Naive thymus-derived CD4-positive, alpha-beta T cell (primary cell): ENCODE measurements at regions not wholly inside any gene's neighbourhood (a gene's known extent, or its start where the extent isn't known, plus 50 kb on each side); places are given as distances from the start of the nearest gene placed in this dataset.
A peak's percentile ranks its signal among the peaks of the same experiment; 100 is the strongest.

Experiments
- ATAC-seq: fragments of 150-1000 bp; cut with Tn5 transposase; 2 replicates; pipeline ENCODE4 v1.10.0; 2021; ENCODE audit warnings: mild to moderate bottlenecking, moderate library complexity
- CTCF ChIA-PET: fragments of 350-600 bp; sonication (Branson Sonifier 250); formaldehyde crosslinking; loops from one replicate; lab custom pipeline; 2021; ENCODE audit warnings: antibody characterized with exemption; lab: Charles Lee
- POLR2A ChIA-PET: fragments of 350-600 bp; sonication (Branson Sonifier 250); formaldehyde crosslinking; loops from one replicate; lab custom pipeline; 2021; ENCODE audit warnings: antibody characterized with exemption, inconsistent platforms; lab: Charles Lee
- DNase-seq, 9 donors: peaks; one replicate each; pipeline versions ENCODE4 v3.0.0 to v3.0.0-alpha.2; 2020 to 2022; ENCODE audit warnings: mixed read lengths in 1 of 9
- H3K27ac ChIP-seq: one replicate; pipeline ENCODE4 v1.7.0; 2013; ENCODE audit warnings: mild to moderate bottlenecking, low read depth, low read length, moderate library complexity
- H3K27me3 ChIP-seq, 2 donors: one replicate each; pipeline ENCODE4 v1.7.0; 2013; ENCODE audit warnings: low read length in 2 of 2, mild to moderate bottlenecking in 2 of 2, moderate library complexity in 2 of 2; ENCODE audit not compliant: control insufficient read depth in 2 of 2, insufficient read depth in 2 of 2
- H3K36me3 ChIP-seq, 3 experiments: 1 replicate in 2 of 3; 2 replicates in 1 of 3; pipeline ENCODE4 v1.7.0; 2013; ENCODE audit warnings: low read length in 3 of 3, mild to moderate bottlenecking in 3 of 3, moderate library complexity in 1 of 3; ENCODE audit not compliant: insufficient read depth in 3 of 3, control insufficient read depth in 2 of 3
- H3K4me1 ChIP-seq, 2 donors: one replicate each; pipeline ENCODE4 v1.7.0; 2013; ENCODE audit warnings: low read length in 2 of 2, mild to moderate bottlenecking in 2 of 2, moderate library complexity in 1 of 2; ENCODE audit not compliant: control insufficient read depth in 2 of 2, insufficient read depth in 2 of 2
- H3K4me3 ChIP-seq: 2 replicates; pipeline ENCODE4 v1.7.0; 2013; ENCODE audit warnings: mild to moderate bottlenecking, low read length
- H3K9me3 ChIP-seq, 3 experiments: 1 replicate in 2 of 3; 2 replicates in 1 of 3; pipeline ENCODE4 v1.7.0; 2013; ENCODE audit warnings: low read length in 3 of 3; ENCODE audit not compliant: control insufficient read depth in 2 of 3
- H3K27ac Mint-ChIP-seq, 9 donors: one replicate each; pipeline ENCODE4 v1.8.0; 2020 to 2022; ENCODE audit warnings: mixed read lengths in 9 of 9, mild to moderate bottlenecking in 8 of 9, moderate library complexity in 5 of 9, inconsistent platforms in 2 of 9
- H3K27me3 Mint-ChIP-seq, 5 donors: one replicate each; pipeline ENCODE4 v1.8.0; 2021 to 2022; ENCODE audit warnings: mixed read lengths in 5 of 5, mild to moderate bottlenecking in 1 of 5
- H3K36me3 Mint-ChIP-seq, 5 donors: one replicate each; pipeline ENCODE4 v1.8.0; 2020 to 2022; ENCODE audit warnings: mixed read lengths in 5 of 5, mild to moderate bottlenecking in 3 of 5, inconsistent platforms in 1 of 5
- H3K4me1 Mint-ChIP-seq, 7 donors: one replicate each; pipeline ENCODE4 v1.8.0; 2020 to 2022; ENCODE audit warnings: mixed read lengths in 7 of 7, mild to moderate bottlenecking in 3 of 7, inconsistent platforms in 1 of 7
- H3K4me3 Mint-ChIP-seq, 10 donors: one replicate each; pipeline ENCODE4 v1.8.0; 2020 to 2022; ENCODE audit warnings: mild to moderate bottlenecking in 10 of 10, mixed read lengths in 10 of 10, moderate library complexity in 6 of 10, inconsistent platforms in 2 of 10
- H3K9me3 Mint-ChIP-seq, 11 donors: one replicate each; pipeline ENCODE4 v1.8.0; 2020 to 2022; ENCODE audit warnings: mixed read lengths in 11 of 11, mild to moderate bottlenecking in 4 of 11, inconsistent platforms in 1 of 11, moderate library complexity in 1 of 11
- intact Hi-C, 2 donors: fragments of 100-400 bp; cut with micrococcal nuclease; formaldehyde crosslinking; loops; one replicate each; pipeline ENCODE4 v1.15.1; 2023

GRCh38 chr14:89058697-89059096, 234.2 kb downstream of the TTC8 start:
- Histone ChIP-seq H3K4me3 (no peak overlapping the region), H3K9me3 (no peaks in the 10 kb centered on the region), H3K4me1 (no peaks in the 10 kb centered on the region), H3K36me3 (no peaks in the 10 kb centered on the region), H3K27me3 (no peaks in the 10 kb centered on the region), H3K27ac (no peak overlapping the region)
- Mint-ChIP-seq H3K9me3 (peaks cover 0 to 4% (median 0%) of the 10 kb centered on the region in 11 donors), H3K4me3 (no peak overlapping the region), H3K36me3 (no peaks in the 10 kb centered on the region), H3K27ac (no peak overlapping the region), H3K4me1 (no peaks in the 10 kb centered on the region), H3K27me3 (peaks cover 0 to 20% (median 9%) of the 10 kb centered on the region in 5 donors)
- POLR2A ChIA-PET: no interaction called here
- intact Hi-C loops: no loop called here
- DNase-seq (no peak), ATAC-seq (no peak)
- CTCF ChIA-PET: no interaction called here

DNA sequence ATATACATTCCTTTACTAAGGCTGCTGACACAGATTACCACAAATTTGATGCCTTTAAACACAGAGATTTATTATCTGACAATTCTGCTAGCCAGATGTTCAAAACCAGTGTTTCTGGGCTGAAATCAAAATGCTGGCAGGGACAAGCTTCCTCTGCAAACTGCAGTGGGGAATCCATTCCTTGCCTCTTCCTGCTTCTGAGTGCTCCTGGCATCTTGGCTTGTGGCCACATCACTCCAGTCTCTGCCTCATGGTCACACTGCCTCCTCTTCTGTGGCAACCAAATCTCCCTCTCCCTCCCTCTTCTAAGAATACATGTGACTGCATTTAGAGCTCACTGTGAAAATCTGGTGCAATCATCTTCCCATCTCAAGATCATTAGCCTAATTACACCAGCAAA, 235.7 kb downstream of the TTC8 start:
- DNase-seq: no peak
- ChIA-PET CTCF (no interaction called here), POLR2A (no interaction called here)
- H3K36me3 Mint-ChIP-seq: no peaks in the 10 kb centered on the region
- peaks cover 0 to 29% (median 11%) of the 10 kb centered on the region in 5 donors for H3K27me3 Mint-ChIP-seq
- no peak for ATAC-seq
- H3K4me3 Mint-ChIP-seq: no peak overlapping the region
- intact Hi-C loops: no loop called here
- Histone ChIP-seq H3K36me3 (no peaks in the 10 kb centered on the region), H3K27ac (no peak overlapping the region), H3K9me3 (no peaks in the 10 kb centered on the region), H3K4me3 (no peak overlapping the region), H3K27me3 (no peaks in the 10 kb centered on the region), H3K4me1 (no peaks in the 10 kb centered on the region)
- peaks cover 0 to 3% (median 0%) of the 10 kb centered on the region in 11 donors for H3K9me3 Mint-ChIP-seq
- no peaks in the 10 kb centered on the region for H3K4me1 Mint-ChIP-seq
- no peak overlapping the region for H3K27ac Mint-ChIP-seq

DNA sequence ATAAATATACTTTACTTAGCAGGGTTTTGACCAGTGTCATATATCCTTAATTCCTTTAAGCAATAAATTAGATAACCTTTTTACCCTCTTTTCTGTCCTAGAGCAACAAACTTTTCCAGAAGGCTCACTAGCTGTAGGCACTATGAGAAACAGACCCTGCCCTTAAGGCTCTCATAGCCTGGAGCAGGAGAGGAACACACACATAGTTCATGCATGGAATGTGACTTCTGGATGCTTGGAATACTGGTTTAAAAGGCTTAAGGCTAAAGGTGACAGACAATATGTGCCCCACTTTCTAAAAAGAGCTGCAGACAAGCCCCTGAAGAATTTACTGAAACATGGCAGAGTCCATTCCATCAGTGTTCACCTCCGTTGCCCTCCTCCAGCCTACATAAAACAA, 237.2 kb downstream of the TTC8 start:
- DNase-seq (no peak), ATAC-seq (no peak)
- Histone ChIP-seq H3K4me1 (peaks cover 0 to 3% of the 10 kb centered on the region in 2 donors), H3K27ac (no peak overlapping the region), H3K27me3 (no peaks in the 10 kb centered on the region), H3K4me3 (no peak overlapping the region), H3K9me3 (no peaks in the 10 kb centered on the region), H3K36me3 (no peaks in the 10 kb centered on the region)
- Mint-ChIP-seq H3K36me3 (no peaks in the 10 kb centered on the region), H3K4me3 (no peak overlapping the region), H3K27ac (no peak overlapping the region), H3K4me1 (peaks cover 0 to 3% (median 0%) of the 10 kb centered on the region in 7 donors), H3K27me3 (peaks cover 0 to 31% (median 15%) of the 10 kb centered on the region in 5 donors), H3K9me3 (peaks cover 0 to 2% (median 0%) of the 10 kb centered on the region in 11 donors)
- CTCF ChIA-PET: interaction anchor here (0.5 kb wide), 1 partner anchor 315 kb away, joined by 3 read pairs; no protein-coding TSS in a partner anchor
- intact Hi-C loops: no loop called here
- POLR2A ChIA-PET: no interaction called here

DNA sequence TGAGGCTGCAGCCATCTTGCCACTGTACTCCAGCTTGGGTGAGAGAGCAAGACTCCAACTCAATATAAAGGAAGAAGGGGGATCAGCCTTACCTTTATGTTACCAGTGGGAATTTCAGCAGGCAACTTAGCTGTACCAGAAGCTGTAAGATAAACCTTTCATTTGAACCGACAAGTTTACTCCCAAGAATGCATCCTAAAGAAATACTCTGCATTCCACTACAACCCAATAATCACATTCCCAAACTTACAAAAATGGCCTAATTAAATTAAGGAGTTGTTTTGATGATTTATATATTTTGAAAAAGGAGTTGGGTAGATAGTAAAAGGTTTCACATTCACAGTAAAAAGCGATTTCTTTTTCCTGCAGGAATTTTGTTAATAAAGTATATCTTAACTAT, 241.4 kb downstream of the TTC8 start:
- Mint-ChIP-seq H3K27ac (no peak overlapping the region), H3K27me3 (peaks cover 5 to 37% (median 25%) of the 10 kb centered on the region in 5 donors), H3K4me3 (no peak overlapping the region), H3K9me3 (peaks cover 0 to 1% (median 0%) of the 10 kb centered on the region in 11 donors), H3K4me1 (peaks cover 0 to 14% (median 4%) of the 10 kb centered on the region in 7 donors), H3K36me3 (no peaks in the 10 kb centered on the region)
- Histone ChIP-seq H3K9me3 (no peaks in the 10 kb centered on the region), H3K4me1 (peaks cover 0 to 16% of the 10 kb centered on the region in 2 donors), H3K27me3 (no peaks in the 10 kb centered on the region), H3K4me3 (no peak overlapping the region), H3K27ac (no peak overlapping the region), H3K36me3 (no peaks in the 10 kb centered on the region)
- ChIA-PET POLR2A (no interaction called here), CTCF (no interaction called here)
- no peak for DNase-seq
- no peak for ATAC-seq
- intact Hi-C loops: no loop called here

DNA sequence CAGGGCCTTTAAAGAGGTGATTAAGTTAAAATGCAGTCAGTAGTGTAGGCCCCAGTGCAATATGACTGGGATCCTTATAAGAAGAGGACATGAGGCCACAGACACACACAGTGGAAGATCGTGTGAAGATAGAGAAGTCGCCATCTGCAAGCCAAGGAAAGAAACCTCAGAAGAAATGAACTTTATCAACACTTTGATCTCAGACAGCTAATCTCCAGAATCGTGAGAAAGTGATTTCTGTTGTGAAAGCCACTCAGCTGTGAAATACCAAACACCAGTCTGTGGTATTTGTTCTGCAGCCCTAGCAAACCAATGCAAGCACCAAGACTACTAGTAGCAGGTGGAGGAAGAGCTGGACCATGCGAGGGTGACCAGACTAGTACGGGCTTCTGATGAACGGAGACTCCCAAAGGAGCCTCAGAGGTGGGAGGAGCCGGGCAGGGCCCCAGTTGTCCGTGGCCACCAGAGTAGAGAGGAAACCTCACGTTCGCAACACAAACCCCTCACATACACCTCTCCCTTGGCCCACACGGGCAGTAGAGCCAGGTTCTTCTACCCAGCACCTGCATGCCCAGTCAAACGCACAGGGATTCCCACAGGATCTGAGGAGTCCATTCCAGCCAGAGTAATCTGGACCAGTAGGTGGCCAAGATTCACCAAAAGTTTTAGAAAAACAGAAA, 243.0 kb downstream of the TTC8 start:
- Mint-ChIP-seq H3K36me3 (no peaks in the 10 kb centered on the region), H3K4me1 (peaks cover 0 to 14% (median 4%) of the 10 kb centered on the region in 7 donors), H3K4me3 (no peak overlapping the region), H3K9me3 (peaks cover 0 to 4% (median 0%) of the 10 kb centered on the region in 11 donors), H3K27me3 (peaks cover 13 to 44% (median 30%) of the 10 kb centered on the region in 5 donors), H3K27ac (peak overlapping the region in 1 of 9 donors; percentile 41)
- Histone ChIP-seq H3K36me3 (no peaks in the 10 kb centered on the region), H3K27me3 (no peaks in the 10 kb centered on the region), H3K27ac (no peak overlapping the region), H3K4me3 (no peak overlapping the region), H3K9me3 (no peaks in the 10 kb centered on the region), H3K4me1 (peaks cover 0 to 16% of the 10 kb centered on the region in 2 donors)
- POLR2A ChIA-PET: no interaction called here
- intact Hi-C loops: no loop called here
- DNase-seq (no peak), ATAC-seq (peak; percentile 71)
- CTCF ChIA-PET: no interaction called here

DNA sequence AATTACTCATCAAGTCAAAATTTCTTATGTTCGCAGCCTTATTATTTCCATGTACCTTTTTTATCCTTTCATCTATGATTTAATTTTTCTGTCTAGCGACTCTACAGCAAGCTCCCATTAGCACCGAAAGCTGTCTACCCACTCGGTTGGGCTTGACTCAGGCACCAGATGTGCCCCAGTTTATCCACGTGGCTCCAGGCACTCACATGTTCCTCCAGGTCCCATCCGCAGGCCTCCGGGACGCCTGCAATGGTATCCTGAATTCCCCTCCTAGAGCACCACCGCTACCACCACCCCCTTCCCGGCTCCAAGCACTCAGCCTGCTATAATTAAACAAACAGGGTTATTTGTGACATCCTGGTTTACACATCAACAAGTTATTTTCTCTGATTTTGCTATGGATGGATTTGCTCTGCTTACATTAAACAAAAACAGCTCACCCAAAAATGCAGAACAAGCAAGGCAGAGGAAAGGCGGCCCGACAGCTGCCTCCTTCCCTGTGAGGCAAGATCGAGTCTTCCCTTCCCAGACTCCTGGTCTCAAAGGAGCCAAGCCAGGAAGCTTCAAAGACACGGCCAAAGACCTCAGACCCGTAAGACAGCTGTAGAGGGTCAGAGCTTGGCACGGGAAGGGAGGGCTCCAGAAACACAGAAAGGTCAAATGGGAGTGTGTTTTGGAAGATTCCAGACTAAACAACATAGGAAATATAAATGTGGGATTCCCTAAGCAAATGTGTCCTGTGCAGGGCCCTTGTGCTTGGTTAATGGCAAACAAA, 253.8 kb downstream of the TTC8 start:
- no peak overlapping the region for H3K27ac Mint-ChIP-seq
- H3K27me3 Mint-ChIP-seq: peaks cover 3 to 28% (median 16%) of the 10 kb centered on the region in 5 donors
- H3K9me3 Mint-ChIP-seq: peaks cover 0 to 6% (median 0%) of the 10 kb centered on the region in 11 donors
- H3K27me3 ChIP-seq: no peaks in the 10 kb centered on the region
- H3K36me3 ChIP-seq: no peaks in the 10 kb centered on the region
- no peak for ATAC-seq
- intact Hi-C loops: no loop called here
- POLR2A ChIA-PET: no interaction called here
- H3K36me3 Mint-ChIP-seq: peaks cover 0 to 3% (median 0%) of the 10 kb centered on the region in 5 donors
- DNase-seq: no peak
- H3K4me3 ChIP-seq: no peak overlapping the region
- no peaks in the 10 kb centered on the region for H3K9me3 ChIP-seq
- H3K27ac ChIP-seq: no peak overlapping the region
- no peaks in the 10 kb centered on the region for H3K4me1 Mint-ChIP-seq
- CTCF ChIA-PET: no interaction called here
- H3K4me3 Mint-ChIP-seq: no peak overlapping the region
- no peaks in the 10 kb centered on the region for H3K4me1 ChIP-seq
